ENCODE measurements at regions not wholly inside any gene's neighbourhood (a gene's known extent, or its start where the extent isn't known, plus 50 kb on each side); places are given as distances from the start of the nearest gene placed in this dataset.

- no peak for TF ChIP-seq POLR2A (IDR thresholded peaks at IDR 0.05; ENCODE audit: low read depth, low read length)
- TF ChIP-seq POLR2AphosphoS5 (IDR thresholded peaks at IDR 0.05; ENCODE audit: low read depth, low read length) = no peak
- no peak for TF ChIP-seq TAF1 (IDR thresholded peaks at IDR 0.05; ENCODE audit: borderline replicate concordance, low read depth, low read length)
These were observed 431.4 kb downstream of the PDCD6IP start for GRCh38 chr3:34229876-34230275.

All from GM12892 (cell line).